ENCODE measurements at regions not wholly inside any gene's neighbourhood (a gene's known extent, or its start where the extent isn't known, plus 50 kb on each side); places are given as distances from the start of the nearest gene placed in this dataset.
A peak's percentile ranks its signal among the peaks of the same experiment; 100 is the strongest.

DNA sequence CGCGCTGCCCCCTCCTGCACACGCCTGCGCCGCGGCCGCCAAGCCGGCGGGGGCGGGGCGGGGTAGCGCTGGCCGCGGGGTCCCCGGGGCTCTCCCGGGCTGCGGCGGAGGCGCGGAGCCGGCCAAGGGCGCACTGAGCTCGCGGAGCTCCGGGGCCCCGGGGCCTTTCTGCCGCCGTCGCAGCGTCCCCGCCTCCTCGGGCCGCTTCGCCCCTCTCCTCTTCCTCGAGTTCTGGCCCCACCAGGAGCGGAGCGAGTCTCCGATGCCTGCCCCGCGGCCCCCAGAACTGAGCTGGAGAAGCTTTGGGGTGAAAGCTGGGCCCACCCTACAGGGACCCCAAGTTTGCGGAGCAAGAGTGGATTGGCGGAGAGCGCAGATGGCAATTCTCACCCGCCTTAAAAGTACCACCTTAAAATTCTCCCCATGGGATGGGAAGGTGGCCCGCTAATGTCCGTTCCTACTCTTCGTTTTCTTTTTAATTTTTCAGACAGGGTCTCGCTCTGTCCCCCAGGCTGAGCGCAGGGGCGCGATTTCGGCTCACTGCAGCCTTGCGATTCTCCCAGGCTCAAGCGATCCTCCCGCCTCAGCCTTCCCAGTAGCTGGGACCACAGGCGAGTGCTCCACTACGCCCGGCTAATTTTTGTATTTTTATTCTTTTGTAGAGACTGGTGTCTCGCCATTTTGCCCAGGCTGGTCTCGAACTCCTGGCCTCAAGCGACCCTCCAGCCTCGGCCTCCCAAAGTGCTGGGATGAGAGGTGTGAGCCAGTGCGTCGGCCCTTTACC lies 129.6 kb downstream of the NDUFA12 start:
- Histone ChIP-seq H3K4me3 (ENCODE audit: low read length) (peak overlapping the region; percentile 71), H2AFZ (ENCODE audit: low read length) (peak overlapping the region; percentile 89), H3K27me3 (replicated peaks; ENCODE audit: insufficient read depth, low read length) (no peaks in the 10 kb centered on the region), H3F3A (ENCODE audit: insufficient read depth, low read length) (no peaks in the 10 kb centered on the region), H3K4me2 (ENCODE audit: low read depth, low read length) (peak overlapping the region; percentile 83), H4K20me1 (ENCODE audit: insufficient read depth, low read length) (no peaks in the 10 kb centered on the region), H3K9ac (ENCODE audit: low read length) (peak overlapping the region; percentile 46; the same call in 1 of the 2 replicates), H3K9me2 (replicated peaks; ENCODE audit: insufficient read depth, low read length) (no peaks in the 10 kb centered on the region), H3K4me1 (ENCODE audit: low read length) (peaks cover 10% of the 10 kb centered on the region; the same call in 1 of the 2 replicates), H3K9me3 (replicated peaks; ENCODE audit: insufficient read depth, low read length) (no peaks in the 10 kb centered on the region), H3K79me2 (ENCODE audit: low read length) (peaks cover 35% of the 10 kb centered on the region), H3K36me3 (replicated peaks; ENCODE audit: insufficient read depth, low read length) (no peaks in the 10 kb centered on the region), H3K27ac (ENCODE audit: low read length) (no peak overlapping the region)
- no peak for DNase-seq
- TF ChIP-seq, protein P1, sequence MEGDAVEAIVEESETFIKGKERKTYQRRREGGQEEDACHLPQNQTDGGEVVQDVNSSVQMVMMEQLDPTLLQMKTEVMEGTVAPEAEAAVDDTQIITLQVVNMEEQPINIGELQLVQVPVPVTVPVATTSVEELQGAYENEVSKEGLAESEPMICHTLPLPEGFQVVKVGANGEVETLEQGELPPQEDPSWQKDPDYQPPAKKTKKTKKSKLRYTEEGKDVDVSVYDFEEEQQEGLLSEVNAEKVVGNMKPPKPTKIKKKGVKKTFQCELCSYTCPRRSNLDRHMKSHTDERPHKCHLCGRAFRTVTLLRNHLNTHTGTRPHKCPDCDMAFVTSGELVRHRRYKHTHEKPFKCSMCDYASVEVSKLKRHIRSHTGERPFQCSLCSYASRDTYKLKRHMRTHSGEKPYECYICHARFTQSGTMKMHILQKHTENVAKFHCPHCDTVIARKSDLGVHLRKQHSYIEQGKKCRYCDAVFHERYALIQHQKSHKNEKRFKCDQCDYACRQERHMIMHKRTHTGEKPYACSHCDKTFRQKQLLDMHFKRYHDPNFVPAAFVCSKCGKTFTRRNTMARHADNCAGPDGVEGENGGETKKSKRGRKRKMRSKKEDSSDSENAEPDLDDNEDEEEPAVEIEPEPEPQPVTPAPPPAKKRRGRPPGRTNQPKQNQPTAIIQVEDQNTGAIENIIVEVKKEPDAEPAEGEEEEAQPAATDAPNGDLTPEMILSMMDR (IDR thresholded peaks at IDR 0.05; ENCODE audit: low read length) = no peak
- TF ChIP-seq EZH2phosphoT487 (IDR thresholded peaks at IDR 0.05; ENCODE audit: low read length) (no peak), EZH2 (optimal IDR thresholded peaks at IDR 0.05; ENCODE audit: low read depth, low read length) (no peak)

DNA sequence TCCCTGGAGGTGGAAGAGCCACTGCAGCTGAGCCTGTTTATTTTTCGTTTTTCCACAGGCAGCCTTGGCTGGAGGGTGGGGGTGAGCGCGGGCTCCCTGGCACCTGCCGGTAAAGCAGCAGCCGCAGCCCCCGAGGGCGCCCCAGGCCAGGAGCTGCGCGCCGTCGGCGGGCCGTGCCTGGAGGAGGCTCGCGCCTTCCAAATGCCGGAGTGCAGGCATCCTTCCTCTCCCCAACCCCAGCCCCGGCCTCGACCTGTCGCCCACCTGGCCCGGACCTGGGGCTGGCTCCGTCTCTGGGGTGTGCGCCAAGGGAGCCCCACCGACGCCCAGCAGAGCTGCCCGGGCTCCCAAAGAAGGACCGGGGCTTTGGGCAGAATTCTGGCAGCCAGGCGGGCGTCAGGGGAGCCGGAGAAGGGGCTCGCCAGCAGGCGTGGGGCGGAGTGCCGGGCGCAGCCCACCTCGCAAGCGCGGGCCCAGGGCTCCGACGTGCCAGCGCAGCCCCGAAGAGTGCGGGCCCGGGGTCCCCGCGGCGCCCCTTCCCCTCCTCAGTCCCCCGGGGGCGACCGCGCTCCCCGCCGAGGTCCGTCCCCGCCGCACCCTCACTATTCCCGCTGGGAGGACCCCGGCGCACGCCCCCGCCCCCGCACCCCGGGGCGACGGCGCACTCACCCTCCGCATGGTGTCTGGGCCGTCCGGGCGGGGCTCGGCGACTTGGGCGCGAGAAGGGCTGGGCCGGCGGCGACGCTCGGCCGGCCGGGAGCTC lies 130.3 kb downstream of the NDUFA12 start:
- Histone ChIP-seq H4K20me1 (ENCODE audit: insufficient read depth, low read length) (no peaks in the 10 kb centered on the region), H3F3A (ENCODE audit: insufficient read depth, low read length) (no peaks in the 10 kb centered on the region), H3K9me3 (replicated peaks; ENCODE audit: insufficient read depth, low read length) (no peaks in the 10 kb centered on the region), H3K9ac (ENCODE audit: low read length) (peak overlapping the region; percentile 70), H3K27me3 (replicated peaks; ENCODE audit: insufficient read depth, low read length) (no peaks in the 10 kb centered on the region), H3K36me3 (replicated peaks; ENCODE audit: insufficient read depth, low read length) (no peaks in the 10 kb centered on the region), H3K4me2 (ENCODE audit: low read depth, low read length) (peak overlapping the region; percentile 63), H3K79me2 (ENCODE audit: low read length) (peaks cover 42% of the 10 kb centered on the region), H3K4me3 (ENCODE audit: low read length) (peak overlapping the region; percentile 78), H3K27ac (ENCODE audit: low read length) (no peak overlapping the region), H3K9me2 (replicated peaks; ENCODE audit: insufficient read depth, low read length) (no peaks in the 10 kb centered on the region), H2AFZ (ENCODE audit: low read length) (peak overlapping the region; percentile 49), H3K4me1 (ENCODE audit: low read length) (peaks cover 10% of the 10 kb centered on the region; the same call in 1 of the 2 replicates)
- peak; percentile 57 for DNase-seq
- TF ChIP-seq, protein P1 (IDR thresholded peaks at IDR 0.05; ENCODE audit: low read length) = no peak
- TF ChIP-seq EZH2phosphoT487 (IDR thresholded peaks at IDR 0.05; ENCODE audit: low read length) (no peak), EZH2 (optimal IDR thresholded peaks at IDR 0.05; ENCODE audit: low read depth, low read length) (no peak)

DNA sequence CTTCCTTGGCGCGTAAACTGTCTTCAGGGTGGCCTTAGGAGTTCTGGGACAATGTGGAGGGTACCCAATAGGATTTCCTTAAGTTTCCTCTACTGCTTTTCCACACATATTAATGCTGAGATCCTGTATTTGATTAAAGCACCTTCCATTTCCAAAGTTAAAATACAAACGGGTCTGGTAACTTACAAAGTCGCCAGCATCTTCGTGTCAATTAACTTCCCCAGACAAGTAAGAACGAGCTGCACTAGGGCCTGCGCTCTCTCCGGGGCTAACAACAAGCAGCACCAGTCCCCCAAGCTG lies 130.9 kb downstream of the NDUFA12 start:
- peak overlapping the region; percentile 70; the same call in 1 of the 2 replicates for H3K9ac ChIP-seq (ENCODE audit: low read length)
- peaks cover 10% of the 10 kb centered on the region; the same call in 1 of the 2 replicates for H3K4me1 ChIP-seq (ENCODE audit: low read length)
- no peaks in the 10 kb centered on the region for H3K36me3 ChIP-seq (replicated peaks; ENCODE audit: insufficient read depth, low read length)
- peak overlapping the region; percentile 63 for H3K4me2 ChIP-seq (ENCODE audit: low read depth, low read length)
- no peaks in the 10 kb centered on the region for H3K9me3 ChIP-seq (replicated peaks; ENCODE audit: insufficient read depth, low read length)
- H3K27me3 ChIP-seq (replicated peaks; ENCODE audit: insufficient read depth, low read length) = no peaks in the 10 kb centered on the region
- no peaks in the 10 kb centered on the region for H3F3A ChIP-seq (ENCODE audit: insufficient read depth, low read length)
- peak overlapping the region; percentile 78 for H3K4me3 ChIP-seq (ENCODE audit: low read length)
- no peak for DNase-seq
- peaks cover 43% of the 10 kb centered on the region for H3K79me2 ChIP-seq (ENCODE audit: low read length)
- TF ChIP-seq, protein P1 (IDR thresholded peaks at IDR 0.05; ENCODE audit: low read length) = no peak
- TF ChIP-seq EZH2 (optimal IDR thresholded peaks at IDR 0.05; ENCODE audit: low read depth, low read length) (no peak), EZH2phosphoT487 (IDR thresholded peaks at IDR 0.05; ENCODE audit: low read length) (no peak)
- no peaks in the 10 kb centered on the region for H4K20me1 ChIP-seq (ENCODE audit: insufficient read depth, low read length)
- no peak overlapping the region for H3K27ac ChIP-seq (ENCODE audit: low read length)
- peak overlapping the region; percentile 49 for H2AFZ ChIP-seq (ENCODE audit: low read length)
- H3K9me2 ChIP-seq (replicated peaks; ENCODE audit: insufficient read depth, low read length) = no peaks in the 10 kb centered on the region
